GM23248 (cell line): ENCODE measurements at regions not wholly inside any gene's neighbourhood (a gene's known extent, or its start where the extent isn't known, plus 50 kb on each side); places are given as distances from the start of the nearest gene placed in this dataset.

Experiments used
- EZH2 ChIP-seq: fragments of 200-600 bp; sonication (generic); IDR thresholded peaks from 2 replicates; pipeline ENCODE4 v1.6.1; 2018; ENCODE audit warnings: antibody characterized with exemption, mild to moderate bottlenecking; ENCODE audit not compliant: insufficient read depth, poor library complexity, severe bottlenecking
- EZH2phosphoT487 ChIP-seq: fragments of 200-600 bp; sonication (generic); IDR thresholded peaks from 2 replicates; pipeline ENCODE4 v1.6.1; 2018; ENCODE audit warnings: antibody characterized with exemption, moderate library complexity, mild to moderate bottlenecking, low read depth; ENCODE audit not compliant: insufficient read depth

- TF ChIP-seq EZH2 (no peak), EZH2phosphoT487 (no peak)
These were observed 115.0 kb upstream of the DCBLD2 start for GRCh38 chr3:99016452-99016851.
